HEK293T (cell line): ENCODE measurements at regions not wholly inside any gene's neighbourhood (a gene's known extent, or its start where the extent isn't known, plus 50 kb on each side); places are given as distances from the start of the nearest gene placed in this dataset.

Source experiments
- ARNT ChIP-seq: fragments of 450-650 bp; IDR thresholded peaks from 2 replicates; pipeline ENCODE4 v1.6.1; 2017; ENCODE audit warnings: mild to moderate bottlenecking
- BHLHE40 ChIP-seq: fragments of 450-650 bp; IDR thresholded peaks from 2 replicates; pipeline ENCODE4 v1.6.1; 2016; ENCODE audit warnings: mild to moderate bottlenecking, moderate library complexity, borderline replicate concordance
- ELF4 ChIP-seq: fragments of 450-650 bp; IDR thresholded peaks from 2 replicates; pipeline ENCODE4 v1.6.1; 2017; ENCODE audit warnings: antibody characterized with exemption
- FOXK2 ChIP-seq: fragments of 450-650 bp; IDR thresholded peaks from 2 replicates; pipeline ENCODE4 v1.6.1; 2016; ENCODE audit warnings: mild to moderate bottlenecking
- HDGF ChIP-seq: fragments of 450-650 bp; IDR thresholded peaks from 2 replicates; pipeline ENCODE4 v1.6.1; 2017; ENCODE audit warnings: antibody characterized with exemption, borderline replicate concordance
- LEF1 ChIP-seq: fragments of 450-650 bp; IDR thresholded peaks from 2 replicates; pipeline ENCODE4 v1.6.1; 2017; ENCODE audit warnings: mild to moderate bottlenecking, borderline replicate concordance
- SUZ12 ChIP-seq: fragments of 450-650 bp; IDR thresholded peaks from 2 replicates; pipeline ENCODE4 v1.6.1; 2016; ENCODE audit warnings: mild to moderate bottlenecking

GRCh38 chr20:50272030-50272723 is 81.5 kb downstream of the CEBPB start:
- no peak for TF ChIP-seq LEF1
- TF ChIP-seq SUZ12 = no peak
- TF ChIP-seq ARNT = no peak
- TF ChIP-seq HDGF = no peak
- TF ChIP-seq FOXK2 = no peak
- no peak for TF ChIP-seq ELF4
- TF ChIP-seq BHLHE40 = no peak
